Astrocyte (in vitro differentiated cells and primary cell): ENCODE measurements at regions not wholly inside any gene's neighbourhood (a gene's known extent, or its start where the extent isn't known, plus 50 kb on each side); places are given as distances from the start of the nearest gene placed in this dataset.

Source experiments
- DNase-seq: peaks from one replicate; pipeline ENCODE4 v3.0.0-alpha.2; 2010; ENCODE audit warnings: low read depth
- FAIRE-seq: peaks from 2 replicates; lab custom pipeline; 2011; peaks lifted over from hg19 to GRCh38; lab: Jason Lieb, UNC
- H2AFZ ChIP-seq: 2 replicates; pipeline ENCODE4 v1.6.0; 2012; ENCODE audit warnings: low read depth, low read length, inconsistent platforms
- H3K27ac ChIP-seq: 2 replicates; pipeline ENCODE4 v1.5.1; 2011; ENCODE audit warnings: low read depth, low read length, inconsistent platforms
- H3K27me3 ChIP-seq: 2 replicates; pipeline ENCODE4 v1.6.0; 2011; ENCODE audit warnings: low read length, inconsistent platforms; ENCODE audit not compliant: insufficient read depth
- H3K36me3 ChIP-seq: 2 replicates; pipeline ENCODE4 v1.5.1; 2011; ENCODE audit warnings: low read length, inconsistent platforms; ENCODE audit not compliant: insufficient read depth
- H3K4me1 ChIP-seq: 2 replicates; pipeline ENCODE4 v1.5.1; 2011; ENCODE audit warnings: low read length, inconsistent platforms; ENCODE audit not compliant: insufficient read depth
- H3K4me2 ChIP-seq: 2 replicates; pipeline ENCODE4 v1.6.0; 2012; ENCODE audit warnings: low read length, inconsistent platforms
- H3K4me3 ChIP-seq: 2 replicates; pipeline ENCODE4 v1.5.1; 2011; ENCODE audit warnings: low read depth, mild to moderate bottlenecking, low read length, inconsistent platforms; ENCODE audit not compliant: insufficient read depth
- H3K79me2 ChIP-seq: 2 replicates; pipeline ENCODE4 v1.6.0; 2012; ENCODE audit warnings: mild to moderate bottlenecking, low read length, inconsistent platforms; ENCODE audit not compliant: insufficient read depth
- H3K9ac ChIP-seq: 2 replicates; pipeline ENCODE4 v1.6.0; 2012; ENCODE audit warnings: mild to moderate bottlenecking, low read length, inconsistent platforms
- H3K9me3 ChIP-seq: 2 replicates; pipeline ENCODE4 v1.5.1; 2012; ENCODE audit warnings: low read depth, mild to moderate bottlenecking, low read length, inconsistent platforms; ENCODE audit not compliant: insufficient read depth
- H4K20me1 ChIP-seq: 2 replicates; pipeline ENCODE4 v1.6.0; 2012; ENCODE audit warnings: low read length, inconsistent platforms; ENCODE audit not compliant: insufficient read depth
- H3K27ac Mint-ChIP-seq: one replicate; pipeline ENCODE4 v1.8.0; 2021; ENCODE audit warnings: mild to moderate bottlenecking, mixed read lengths; ENCODE audit not compliant: unreplicated experiment
- H3K27me3 Mint-ChIP-seq: one replicate; pipeline ENCODE4 v1.8.0; 2021; ENCODE audit warnings: low read depth, mixed read lengths; ENCODE audit not compliant: unreplicated experiment
- H3K36me3 Mint-ChIP-seq: one replicate; pipeline ENCODE4 v1.8.0; 2021; ENCODE audit warnings: low read depth, mixed read lengths; ENCODE audit not compliant: unreplicated experiment
- H3K4me1 Mint-ChIP-seq: one replicate; pipeline ENCODE4 v1.8.0; 2021; ENCODE audit warnings: low read depth, mixed read lengths; ENCODE audit not compliant: unreplicated experiment
- H3K4me3 Mint-ChIP-seq: one replicate; pipeline ENCODE4 v1.8.0; 2021; ENCODE audit warnings: mild to moderate bottlenecking, moderate library complexity, mixed read lengths; ENCODE audit not compliant: unreplicated experiment
- H3K9me3 Mint-ChIP-seq: one replicate; pipeline ENCODE4 v1.8.0; 2021; ENCODE audit warnings: mild to moderate bottlenecking, mixed read lengths; ENCODE audit not compliant: unreplicated experiment
- EZH2 ChIP-seq: IDR thresholded peaks from 2 replicates; pipeline ENCODE4 v1.6.1; 2012; ENCODE audit warnings: mild to moderate bottlenecking, low read length, inconsistent platforms; ENCODE audit not compliant: insufficient read depth
- TF ChIP-seq, protein P1 (sequence below): IDR thresholded peaks from 2 replicates; pipeline ENCODE4 v1.5.1; 2011; ENCODE audit warnings: low read depth, mild to moderate bottlenecking, inconsistent platforms, low read length, moderate library complexity; ENCODE audit not compliant: insufficient read depth

DNA sequence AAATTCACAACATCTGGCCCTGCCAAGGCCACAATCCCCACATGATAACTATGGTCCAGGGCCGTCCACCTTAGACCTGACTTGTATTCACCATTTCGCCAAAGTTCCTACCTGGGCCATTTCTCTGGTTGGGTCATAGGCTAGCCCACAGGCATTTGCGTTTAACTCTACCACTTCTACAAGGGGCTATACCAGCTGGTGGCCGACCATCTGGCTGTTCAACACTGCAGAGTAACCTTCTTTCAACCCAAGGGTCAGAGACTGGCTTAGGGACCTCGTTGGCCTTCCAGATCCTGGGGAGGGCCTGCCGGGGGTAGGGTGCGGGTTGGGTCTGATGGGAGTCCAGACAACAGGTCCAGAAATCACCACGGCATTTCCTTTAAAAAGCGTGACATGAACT, 242.3 kb upstream of the C16orf82 start:
- TF ChIP-seq, protein P1, sequence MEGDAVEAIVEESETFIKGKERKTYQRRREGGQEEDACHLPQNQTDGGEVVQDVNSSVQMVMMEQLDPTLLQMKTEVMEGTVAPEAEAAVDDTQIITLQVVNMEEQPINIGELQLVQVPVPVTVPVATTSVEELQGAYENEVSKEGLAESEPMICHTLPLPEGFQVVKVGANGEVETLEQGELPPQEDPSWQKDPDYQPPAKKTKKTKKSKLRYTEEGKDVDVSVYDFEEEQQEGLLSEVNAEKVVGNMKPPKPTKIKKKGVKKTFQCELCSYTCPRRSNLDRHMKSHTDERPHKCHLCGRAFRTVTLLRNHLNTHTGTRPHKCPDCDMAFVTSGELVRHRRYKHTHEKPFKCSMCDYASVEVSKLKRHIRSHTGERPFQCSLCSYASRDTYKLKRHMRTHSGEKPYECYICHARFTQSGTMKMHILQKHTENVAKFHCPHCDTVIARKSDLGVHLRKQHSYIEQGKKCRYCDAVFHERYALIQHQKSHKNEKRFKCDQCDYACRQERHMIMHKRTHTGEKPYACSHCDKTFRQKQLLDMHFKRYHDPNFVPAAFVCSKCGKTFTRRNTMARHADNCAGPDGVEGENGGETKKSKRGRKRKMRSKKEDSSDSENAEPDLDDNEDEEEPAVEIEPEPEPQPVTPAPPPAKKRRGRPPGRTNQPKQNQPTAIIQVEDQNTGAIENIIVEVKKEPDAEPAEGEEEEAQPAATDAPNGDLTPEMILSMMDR = no peak
- TF ChIP-seq EZH2 = no peak
- no peaks in the 10 kb centered on the region for H3K4me1 Mint-ChIP-seq
- H3K9ac ChIP-seq = no peak overlapping the region
- no peak for FAIRE-seq
- no peaks in the 10 kb centered on the region for H3K36me3 ChIP-seq
- no peak overlapping the region for H3K27ac Mint-ChIP-seq
- no peaks in the 10 kb centered on the region for H3K79me2 ChIP-seq
- no peak overlapping the region for H3K4me3 ChIP-seq
- H3K9me3 ChIP-seq = no peaks in the 10 kb centered on the region
- no peak overlapping the region for H3K4me3 Mint-ChIP-seq
- H3K36me3 Mint-ChIP-seq = no peaks in the 10 kb centered on the region
- peaks cover 3% of the 10 kb centered on the region for H3K9me3 Mint-ChIP-seq
- H3K4me2 ChIP-seq = no peak overlapping the region
- no peaks in the 10 kb centered on the region for H3K27me3 Mint-ChIP-seq
- H4K20me1 ChIP-seq = no peaks in the 10 kb centered on the region
- H2AFZ ChIP-seq = no peak overlapping the region
- no peaks in the 10 kb centered on the region for H3K27me3 ChIP-seq
- H3K27ac ChIP-seq = no peak overlapping the region
- no peak for DNase-seq
- no peaks in the 10 kb centered on the region for H3K4me1 ChIP-seq

DNA sequence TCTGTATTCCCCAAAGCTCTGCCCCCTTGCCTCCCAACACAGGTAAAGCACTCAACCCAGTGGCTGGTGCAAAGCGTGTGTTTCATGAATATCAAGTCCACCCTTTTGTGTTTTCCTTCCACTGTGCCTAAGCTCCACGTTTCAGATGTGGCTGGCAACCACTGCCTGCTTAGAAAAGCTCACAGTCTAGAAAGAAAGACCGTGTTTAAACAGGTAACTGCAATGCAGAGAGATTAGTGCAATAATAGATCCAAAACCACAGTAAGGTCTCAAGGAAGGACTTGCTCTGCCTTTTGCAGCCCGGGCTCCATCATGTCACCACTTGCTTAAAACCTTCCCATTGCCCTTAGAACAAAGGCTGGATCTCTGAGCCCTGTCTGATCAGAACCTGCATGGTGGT, 240.2 kb upstream of the C16orf82 start:
- H3K4me3 ChIP-seq = no peak overlapping the region
- no peak overlapping the region for H3K9ac ChIP-seq
- Mint-ChIP-seq H3K27me3 (peaks cover 3% of the 10 kb centered on the region), H3K27ac (no peak overlapping the region), H3K4me1 (no peaks in the 10 kb centered on the region), H3K9me3 (peaks cover 3% of the 10 kb centered on the region), H3K4me3 (no peak overlapping the region), H3K36me3 (no peaks in the 10 kb centered on the region)
- TF ChIP-seq, protein P1 = no peak
- TF ChIP-seq EZH2 = no peak
- no peaks in the 10 kb centered on the region for H3K36me3 ChIP-seq
- FAIRE-seq (no peak), DNase-seq (no peak)
- H3K4me2 ChIP-seq = no peak overlapping the region
- no peak overlapping the region for H3K27ac ChIP-seq
- no peaks in the 10 kb centered on the region for H3K9me3 ChIP-seq
- H2AFZ ChIP-seq = no peak overlapping the region
- no peaks in the 10 kb centered on the region for H4K20me1 ChIP-seq
- no peaks in the 10 kb centered on the region for H3K27me3 ChIP-seq
- no peaks in the 10 kb centered on the region for H3K79me2 ChIP-seq
- H3K4me1 ChIP-seq = no peaks in the 10 kb centered on the region

DNA sequence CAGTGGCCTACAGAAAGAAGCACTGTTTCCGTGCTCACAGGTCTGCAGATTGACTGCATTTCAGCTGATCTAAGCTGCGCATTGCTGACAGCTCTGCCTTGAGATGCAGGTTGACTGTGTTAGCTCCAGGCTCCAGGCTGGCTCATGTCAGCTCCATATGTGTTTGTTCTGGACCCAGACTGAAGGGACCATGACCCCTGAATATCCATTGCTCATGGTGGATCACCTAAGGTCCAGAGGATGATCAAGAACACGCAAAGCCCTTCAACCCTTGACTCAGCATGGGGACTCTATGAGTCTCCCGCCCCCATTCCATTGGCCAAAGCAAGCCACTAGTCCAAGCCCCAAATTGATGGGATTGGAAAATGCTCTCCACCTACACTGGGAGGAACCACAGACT, 239.3 kb upstream of the C16orf82 start:
- Histone ChIP-seq H3K9me3 (no peaks in the 10 kb centered on the region), H3K4me2 (no peak overlapping the region), H3K79me2 (no peaks in the 10 kb centered on the region), H3K36me3 (no peaks in the 10 kb centered on the region), H3K4me3 (no peak overlapping the region), H3K9ac (no peak overlapping the region), H3K27ac (no peak overlapping the region), H2AFZ (no peak overlapping the region), H4K20me1 (no peaks in the 10 kb centered on the region), H3K27me3 (no peaks in the 10 kb centered on the region), H3K4me1 (no peaks in the 10 kb centered on the region)
- Mint-ChIP-seq H3K36me3 (no peaks in the 10 kb centered on the region), H3K9me3 (peaks cover 3% of the 10 kb centered on the region), H3K27ac (no peak overlapping the region), H3K4me1 (no peaks in the 10 kb centered on the region), H3K27me3 (peaks cover 3% of the 10 kb centered on the region), H3K4me3 (no peak overlapping the region)
- no peak for FAIRE-seq
- no peak for TF ChIP-seq EZH2
- TF ChIP-seq, protein P1 = no peak
- DNase-seq = no peak
